IMR-90 (cell line): ENCODE measurements at regions not wholly inside any gene's neighbourhood (a gene's known extent, or its start where the extent isn't known, plus 50 kb on each side); places are given as distances from the start of the nearest gene placed in this dataset.

ENCODE experiments used
- ATAC-seq: fragments of 200-7000 bp; cut with Tn5 transposase; 2 replicates; pipeline ENCODE4 v1.9.1; 2020; ENCODE audit warnings: low read depth, mild to moderate bottlenecking, moderate library complexity
- BruUV-seq: library from RNA; stranded (reverse); fragments of 400-500 nt; replicated peaks from 2 replicates; lab custom pipeline; 2021; lab: Mats Ljungman, UMichigan
- CTCF ChIA-PET: fragments of 300-600 bp; formaldehyde crosslinking; extraction: SDS; loops from one replicate; lab custom pipeline; 2021; ENCODE audit warnings: antibody characterized with exemption; lab: Yijun Ruan, JAX
- POLR2A ChIA-PET: fragments of 300-600 bp; sonication (Branson Sonifier 250); formaldehyde crosslinking; loops from one replicate; lab custom pipeline; 2022; ENCODE audit warnings: antibody characterized with exemption; ENCODE audit not compliant: unreplicated experiment; lab: Charles Lee
- DNase-seq: peaks from one replicate; pipeline ENCODE4 v3.0.0; 2013
- H2AFZ ChIP-seq: replicated peaks from 2 replicates; pipeline ENCODE3; 2013; ENCODE audit warnings: low read length, mild to moderate bottlenecking; ENCODE audit not compliant: poor library complexity
- H2AK5ac ChIP-seq: 2 replicates; pipeline ENCODE4 v1.6.1; 2013; ENCODE audit warnings: low read depth, low read length, inconsistent platforms
- H2AK9ac ChIP-seq: replicated peaks from 2 replicates; pipeline ENCODE3; 2013; ENCODE audit warnings: mild to moderate bottlenecking, low read depth, low read length, moderate library complexity; ENCODE audit not compliant: poor library complexity
- H2BK120ac ChIP-seq: 2 replicates; pipeline ENCODE4 v1.6.1; 2013; ENCODE audit warnings: low read depth, low read length, inconsistent platforms
- H2BK15ac ChIP-seq: 3 replicates; pipeline ENCODE4 v1.6.1; 2013; ENCODE audit warnings: low read depth, low read length, inconsistent platforms
- H2BK20ac ChIP-seq: 2 replicates; pipeline ENCODE4 v1.6.1; 2013; ENCODE audit warnings: low read depth, mild to moderate bottlenecking, inconsistent platforms, low read length, moderate library complexity
- H2BK5ac ChIP-seq: 2 replicates; pipeline ENCODE4 v1.6.1; 2013; ENCODE audit warnings: mild to moderate bottlenecking, low read depth, low read length, inconsistent platforms; ENCODE audit not compliant: poor library complexity, severe bottlenecking
- H3K14ac ChIP-seq: replicated peaks from 2 replicates; pipeline ENCODE4 v1.6.1; 2013; ENCODE audit warnings: low read depth, low read length, inconsistent platforms
- H3K18ac ChIP-seq: 2 replicates; pipeline ENCODE4 v1.6.1; 2013; ENCODE audit warnings: low read depth, low read length, control low read depth
- H3K23ac ChIP-seq: 2 replicates; pipeline ENCODE4 v1.6.1; 2013; ENCODE audit warnings: low read depth, low read length, inconsistent platforms
- H3K27ac ChIP-seq: 2 replicates; pipeline ENCODE4 v1.5.1; 2013; ENCODE audit warnings: mild to moderate bottlenecking, control low read depth, low read length; ENCODE audit not compliant: insufficient read depth
- H3K27me3 ChIP-seq: 2 replicates; pipeline ENCODE4 v1.6.1; 2013; ENCODE audit warnings: low read length; ENCODE audit not compliant: control insufficient read depth, insufficient read depth
- H3K36me3 ChIP-seq: 2 replicates; pipeline ENCODE4 v1.6.1; 2013; ENCODE audit warnings: low read length, mixed read lengths; ENCODE audit not compliant: control insufficient read depth, insufficient read depth
- H3K4ac ChIP-seq: 2 replicates; pipeline ENCODE4 v1.6.1; 2013; ENCODE audit warnings: low read depth, low read length, inconsistent platforms
- H3K4me1 ChIP-seq: 2 replicates; pipeline ENCODE4 v1.6.1; 2013; ENCODE audit warnings: low read length, mixed read lengths; ENCODE audit not compliant: control insufficient read depth, insufficient read depth
- H3K4me2 ChIP-seq: 2 replicates; pipeline ENCODE4 v1.6.1; 2013; ENCODE audit warnings: low read depth, mild to moderate bottlenecking, control low read depth, low read length, moderate library complexity
- H3K4me3 ChIP-seq: 2 replicates; pipeline ENCODE4 v1.5.1; 2013; ENCODE audit warnings: low read depth, mild to moderate bottlenecking, control low read depth, low read length, moderate library complexity; ENCODE audit not compliant: insufficient read depth
- H3K56ac ChIP-seq: 2 replicates; pipeline ENCODE4 v1.6.1; 2013; ENCODE audit warnings: low read length, inconsistent platforms; ENCODE audit not compliant: insufficient read depth; ENCODE audit errors: extremely low read depth
- H3K79me1 ChIP-seq, 2 experiments: 2 replicates each; pipeline ENCODE4 v1.6.1; 2013; ENCODE audit warnings: low read length in 2 of 2, inconsistent platforms in 1 of 2, low read depth in 1 of 2
- H3K9ac ChIP-seq: 2 replicates; pipeline ENCODE4 v1.6.1; 2013; ENCODE audit warnings: low read depth, low read length, control low read depth
- H3K9me1 ChIP-seq: 2 replicates; pipeline ENCODE4 v1.6.1; 2013; ENCODE audit warnings: low read length, inconsistent platforms; ENCODE audit not compliant: insufficient read depth
- H3K9me3 ChIP-seq: 2 replicates; pipeline ENCODE4 v1.6.1; 2013; ENCODE audit warnings: low read length; ENCODE audit not compliant: control insufficient read depth, insufficient read depth
- H4K20me1 ChIP-seq: 2 replicates; pipeline ENCODE4 v1.6.1; 2013; ENCODE audit warnings: low read length, inconsistent platforms; ENCODE audit not compliant: insufficient read depth
- H4K5ac ChIP-seq: 2 replicates; pipeline ENCODE4 v1.6.1; 2013; ENCODE audit warnings: mild to moderate bottlenecking, low read depth, low read length, control low read depth
- H4K8ac ChIP-seq, 2 experiments: 2 replicates each; pipeline ENCODE4 v1.6.1; 2013; ENCODE audit warnings: low read depth in 2 of 2, low read length in 2 of 2, control low read depth in 1 of 2, inconsistent platforms in 1 of 2
- H4K91ac ChIP-seq: 2 replicates; pipeline ENCODE4 v1.6.1; 2013; ENCODE audit warnings: low read depth, low read length, inconsistent platforms; ENCODE audit not compliant: insufficient read depth
- CEBPB ChIP-seq: IDR thresholded peaks from 2 replicates; pipeline ENCODE4 v1.6.1; 2012; ENCODE audit warnings: low read depth, low read length, improper control_type of control experiment
- MAFK ChIP-seq: IDR thresholded peaks from 2 replicates; pipeline ENCODE4 v1.6.1; 2012; ENCODE audit warnings: low read depth, low read length, improper control_type of control experiment
- POLR2A ChIP-seq: IDR thresholded peaks from 2 replicates; pipeline ENCODE4 v1.6.1; 2012; ENCODE audit warnings: mild to moderate bottlenecking, low read depth, low read length
- WGBS, 2 experiments: methylation state at CpG; one replicate each; pipeline versions ENCODE4 v1.1.5 to v1.1.7; 2013; ENCODE audit warnings: missing lambda C conversion rate in 2 of 2; ENCODE audit not compliant: insufficient read length in 1 of 2; ENCODE audit errors: extremely low coverage in 2 of 2; 5-methylcytosine and 5-hydroxymethylcytosine counted together
- dilution Hi-C: fragments of 300-500 bp; cut with HindIII; formaldehyde crosslinking; loops from one replicate; pipeline ENCODE4 v1.14.3; 2018; ENCODE audit warnings: low sequenced_read_pairs; ENCODE audit not compliant: unreplicated experiment
- in situ Hi-C: fragments of 300-500 bp; cut with MboI; formaldehyde crosslinking; loops from 3 replicates; pipeline ENCODE4 v1.14.3; 2019; ENCODE audit warnings: low sequenced_read_pairs, inconsistent platforms, mixed read lengths
- intact Hi-C: fragments of 100-400 bp; cut with micrococcal nuclease; formaldehyde crosslinking; loops from 2 replicates; pipeline ENCODE4 v1.10.0; 2022

- no peaks in the 10 kb centered on the region for H3K4me1 ChIP-seq
- no peak overlapping the region for H2AFZ ChIP-seq
- no peak overlapping the region for H2AK9ac ChIP-seq
- H3K79me1 ChIP-seq = no peaks in the 10 kb centered on the region
- no peak overlapping the region for H4K8ac ChIP-seq
- H2BK5ac ChIP-seq = no peak overlapping the region
- no peak overlapping the region for H3K4me2 ChIP-seq
- H3K4me3 ChIP-seq = no peak overlapping the region
- no peak overlapping the region for H2BK15ac ChIP-seq
- H4K91ac ChIP-seq = no peak overlapping the region
- DNase-seq (peak; percentile 26), ATAC-seq (peak; percentile 51)
- WGBS, 2 experiments = no CpG with 5 or more reads among the region's 4 CpGs
- H4K5ac ChIP-seq = no peak overlapping the region
- no peak overlapping the region for H3K9ac ChIP-seq
- H2BK20ac ChIP-seq = no peak overlapping the region
- H3K18ac ChIP-seq = no peak overlapping the region
- intact Hi-C loops = no loop called here
- no peak overlapping the region for H3K27ac ChIP-seq
- ChIA-PET POLR2A (no interaction called here), CTCF (interaction anchor here (1.2 kb wide), 1 partner anchor 14 kb away, joined by 3 read pairs; no protein-coding TSS in a partner anchor)
- H3K9me1 ChIP-seq = no peaks in the 10 kb centered on the region
- H3K4ac ChIP-seq = no peak overlapping the region
- no TSS peak for BruUV-seq
- no peak overlapping the region for H3K56ac ChIP-seq
- H2AK5ac ChIP-seq = no peak overlapping the region
- no peak overlapping the region for H2BK120ac ChIP-seq
- no peaks in the 10 kb centered on the region for H4K20me1 ChIP-seq
- TF ChIP-seq MAFK (peak; percentile 99), POLR2A (no peak), CEBPB (peak; percentile 58)
- H3K14ac ChIP-seq = no peak overlapping the region
- dilution Hi-C loops = no loop called here
- H3K9me3 ChIP-seq = no peaks in the 10 kb centered on the region
- in situ Hi-C loops = no loop called here
- no peaks in the 10 kb centered on the region for H3K36me3 ChIP-seq
- H3K23ac ChIP-seq = no peak overlapping the region
- no peaks in the 10 kb centered on the region for H3K27me3 ChIP-seq
Observed at GRCh38 chr13:75968103-75968838, 332.1 kb downstream of the LMO7 start.
